ENCODE measurements at regions not wholly inside any gene's neighbourhood (a gene's known extent, or its start where the extent isn't known, plus 50 kb on each side); places are given as distances from the start of the nearest gene placed in this dataset.

- no peaks in the 10 kb centered on the region for H3K36me3 ChIP-seq
- peak overlapping the region in 1 of 11 experiments; percentile 3; a peak in 1 of 22 replicates for H3K4me2 ChIP-seq
- no peaks in the 10 kb centered on the region for H3K27me3 ChIP-seq
- no peak for TF ChIP-seq Cebpa-rat (IDR thresholded peaks at IDR 0.05)
- no peak overlapping the region for H3K4me3 ChIP-seq
- H3K9me3 ChIP-seq (replicated peaks in 1 of 11), result peaks cover 0 to 6% (median 0%) of the 10 kb centered on the region in 11 experiments; a peak in 1 of 22 replicates
- no peak overlapping the region for H3K27ac ChIP-seq
- no peaks in the 10 kb centered on the region for H4K20me1 ChIP-seq
- H3K9ac ChIP-seq, result no peak overlapping the region
- no peaks in the 10 kb centered on the region for H3K4me1 ChIP-seq
Observed at GRCh38 chr3:147914532-147914931, 505.4 kb downstream of the ZIC1 start.

DNA sequence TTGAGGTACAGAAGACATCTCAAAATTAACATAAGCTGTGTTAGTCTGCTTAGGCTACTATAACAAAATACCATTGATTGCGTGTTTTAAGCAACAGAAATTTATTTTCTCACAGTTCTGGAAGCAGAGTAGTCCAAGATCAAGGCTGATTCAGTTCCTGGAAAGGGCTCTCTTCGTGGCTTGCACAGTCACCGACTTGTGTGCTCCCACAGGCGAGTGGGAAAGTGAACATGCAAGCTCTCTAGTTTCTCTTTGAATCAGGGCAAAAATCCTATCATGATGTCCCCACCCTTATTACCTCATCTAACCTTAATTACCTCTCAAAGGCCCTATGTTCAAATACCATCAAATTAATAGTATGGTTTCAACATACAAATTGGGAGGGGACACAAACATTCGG lies 505.9 kb downstream of the ZIC1 start:
- Histone ChIP-seq H4K20me1 (no peaks in the 10 kb centered on the region), H3K27me3 (no peaks in the 10 kb centered on the region), H3K4me1 (no peaks in the 10 kb centered on the region), H3K27ac (no peak overlapping the region), H3K36me3 (no peaks in the 10 kb centered on the region), H3K9me3 (replicated peaks in 1 of 11) (peaks cover 0 to 6% (median 0%) of the 10 kb centered on the region in 11 experiments; a peak in 1 of 22 replicates), H3K4me3 (no peak overlapping the region), H3K4me2 (peak overlapping the region in 2 of 11 experiments; percentile 3 to 29; a peak in 2 of 22 replicates), H3K9ac (no peak overlapping the region)
- TF ChIP-seq Cebpa-rat (IDR thresholded peaks at IDR 0.05), result no peak

DNA sequence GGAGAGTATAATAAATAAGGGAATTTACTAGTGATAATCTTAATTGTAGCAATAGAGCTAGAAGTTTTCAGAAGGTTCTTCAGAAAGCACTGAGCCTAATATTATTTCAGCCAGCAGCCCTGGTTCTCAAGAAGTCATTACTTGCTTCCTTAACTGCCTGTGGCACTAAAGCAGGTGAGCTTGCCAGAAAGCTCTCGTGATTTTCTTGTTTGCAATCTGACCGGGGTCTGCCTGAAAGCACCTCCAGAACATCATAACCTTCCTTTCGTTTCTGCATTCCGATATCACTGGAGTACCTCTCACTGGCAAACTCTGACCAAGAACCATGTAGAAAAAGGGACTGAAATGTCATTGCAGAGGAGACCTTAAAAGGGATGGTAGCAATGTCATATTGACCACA lies 510.3 kb downstream of the ZIC1 start:
- Histone ChIP-seq H3K4me1 (no peaks in the 10 kb centered on the region), H3K27ac (no peak overlapping the region), H3K4me2 (no peak overlapping the region), H3K4me3 (no peak overlapping the region), H3K27me3 (no peaks in the 10 kb centered on the region), H3K36me3 (no peaks in the 10 kb centered on the region), H3K9me3 (replicated peaks in 1 of 11) (no peaks in the 10 kb centered on the region), H3K9ac (no peak overlapping the region), H4K20me1 (no peaks in the 10 kb centered on the region)
- TF ChIP-seq Cebpa-rat (IDR thresholded peaks at IDR 0.05), result no peak

DNA sequence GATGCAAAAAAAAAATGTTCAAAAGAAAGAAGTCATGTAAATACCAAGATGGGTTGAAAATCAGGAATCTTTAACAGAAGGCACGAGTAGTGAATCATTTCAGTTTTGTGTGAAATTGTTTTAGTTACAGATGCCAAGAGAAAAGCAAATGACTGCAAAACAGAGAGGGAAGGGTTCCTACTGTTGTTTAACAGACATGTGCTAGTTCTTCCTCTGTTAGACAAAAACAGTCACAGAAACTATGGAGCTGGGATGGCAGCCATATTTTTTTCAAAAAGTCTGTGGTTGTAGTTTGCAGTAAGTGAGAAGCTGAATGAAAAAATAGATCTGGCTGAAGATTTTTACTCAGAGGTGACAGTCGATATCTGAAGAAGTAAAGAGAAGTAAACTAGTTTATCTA lies 511.9 kb downstream of the ZIC1 start:
- TF ChIP-seq Cebpa-rat (IDR thresholded peaks at IDR 0.05), result no peak
- Histone ChIP-seq H3K9ac (no peak overlapping the region), H4K20me1 (no peaks in the 10 kb centered on the region), H3K9me3 (replicated peaks in 1 of 11) (no peaks in the 10 kb centered on the region), H3K4me2 (no peak overlapping the region), H3K27ac (no peak overlapping the region), H3K4me3 (no peak overlapping the region), H3K36me3 (no peaks in the 10 kb centered on the region), H3K4me1 (no peaks in the 10 kb centered on the region), H3K27me3 (no peaks in the 10 kb centered on the region)

DNA sequence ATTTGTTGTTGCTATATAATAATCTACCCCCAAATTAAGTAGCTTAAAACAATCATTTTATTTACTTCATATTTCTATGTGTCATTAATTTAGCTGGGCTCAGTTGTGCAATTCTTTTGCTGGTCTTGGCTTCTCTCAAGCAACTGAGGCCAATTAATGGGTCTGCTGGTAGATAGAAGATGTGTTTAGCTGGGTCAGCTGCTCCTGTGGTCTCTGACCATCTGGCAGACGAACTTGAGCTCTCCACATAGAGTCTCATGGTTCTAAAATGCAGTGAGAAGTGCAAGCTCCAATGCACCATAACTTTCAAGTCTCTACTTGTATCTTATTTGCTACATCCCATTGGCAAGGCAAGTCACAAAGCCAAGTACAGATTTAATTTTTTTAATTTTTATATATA lies 515.6 kb downstream of the ZIC1 start:
- no peak overlapping the region for H3K27ac ChIP-seq
- TF ChIP-seq Cebpa-rat (IDR thresholded peaks at IDR 0.05), result no peak
- no peak overlapping the region for H3K9ac ChIP-seq
- H3K4me3 ChIP-seq, result no peak overlapping the region
- no peaks in the 10 kb centered on the region for H3K27me3 ChIP-seq
- no peak overlapping the region for H3K4me2 ChIP-seq
- H3K36me3 ChIP-seq, result no peaks in the 10 kb centered on the region
- no peaks in the 10 kb centered on the region for H3K4me1 ChIP-seq
- H3K9me3 ChIP-seq (replicated peaks in 1 of 11), result no peaks in the 10 kb centered on the region
- H4K20me1 ChIP-seq, result no peaks in the 10 kb centered on the region

GRCh38 chr3:147925272-147925671 lies 516.1 kb downstream of the ZIC1 start:
- no peak overlapping the region for H3K9ac ChIP-seq

DNA sequence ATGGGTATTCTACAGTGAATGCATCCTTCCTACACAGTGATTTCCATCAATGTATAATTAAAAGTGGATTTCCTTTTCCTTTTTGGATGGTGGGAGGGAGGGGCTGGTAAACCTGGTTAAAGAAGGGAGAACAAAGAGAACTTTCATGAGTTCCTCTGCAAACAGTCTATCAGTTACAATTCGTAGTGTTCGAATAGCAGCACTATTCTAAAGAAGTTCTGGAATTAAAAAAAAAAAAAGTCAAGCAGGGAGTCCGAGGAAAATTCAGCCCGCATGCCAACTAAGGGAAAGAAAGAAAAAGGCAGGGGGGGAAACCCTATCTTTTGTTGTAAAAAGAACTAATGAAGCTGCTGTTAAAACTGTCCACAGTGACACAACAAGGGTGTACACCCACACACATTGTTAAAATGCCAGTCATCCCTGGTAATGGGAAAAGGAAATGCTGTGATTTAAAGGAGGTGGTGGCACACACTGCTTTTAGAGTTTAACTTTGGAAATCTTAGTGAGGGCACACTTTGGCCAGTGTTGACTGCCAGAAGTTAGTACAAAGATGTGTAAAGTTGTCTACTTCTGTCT lies 521.2 kb downstream of the ZIC1 start:
- TF ChIP-seq Cebpa-rat (IDR thresholded peaks at IDR 0.05), result no peak
- no peak overlapping the region for H3K9ac ChIP-seq
- no peak overlapping the region for H3K4me2 ChIP-seq
- H3K27me3 ChIP-seq, result no peaks in the 10 kb centered on the region
- H3K27ac ChIP-seq, result no peak overlapping the region
- no peaks in the 10 kb centered on the region for H3K9me3 ChIP-seq (replicated peaks in 1 of 11)
- no peaks in the 10 kb centered on the region for H4K20me1 ChIP-seq
- no peak overlapping the region for H3K4me3 ChIP-seq
- no peaks in the 10 kb centered on the region; a peak in 1 of 20 replicates for H3K4me1 ChIP-seq
- H3K36me3 ChIP-seq, result no peaks in the 10 kb centered on the region

More at GRCh38 chr3:147925272-147925671, 516.1 kb downstream of the ZIC1 start:
- no peak overlapping the region for H3K27ac ChIP-seq
- H3K4me3 ChIP-seq, result no peak overlapping the region
- H4K20me1 ChIP-seq, result no peaks in the 10 kb centered on the region
- H3K27me3 ChIP-seq, result no peaks in the 10 kb centered on the region
- no peaks in the 10 kb centered on the region; a peak in 1 of 20 replicates for H3K4me1 ChIP-seq
- no peak overlapping the region for H3K4me2 ChIP-seq
- H3K36me3 ChIP-seq, result no peaks in the 10 kb centered on the region
- no peaks in the 10 kb centered on the region for H3K9me3 ChIP-seq (replicated peaks in 1 of 11)
- no peak for TF ChIP-seq Cebpa-rat (IDR thresholded peaks at IDR 0.05)

- TF ChIP-seq Cebpa-rat (IDR thresholded peaks at IDR 0.05), result no peak
- H3K27me3 ChIP-seq, result no peaks in the 10 kb centered on the region
- no peaks in the 10 kb centered on the region for H3K36me3 ChIP-seq
- H3K9ac ChIP-seq, result no peak overlapping the region
- H3K9me3 ChIP-seq (replicated peaks in 1 of 11), result no peaks in the 10 kb centered on the region
- H3K4me2 ChIP-seq, result no peak overlapping the region
- no peaks in the 10 kb centered on the region for H4K20me1 ChIP-seq
- H3K27ac ChIP-seq, result no peak overlapping the region
- H3K4me3 ChIP-seq, result no peak overlapping the region
- H3K4me1 ChIP-seq, result no peaks in the 10 kb centered on the region; a peak in 1 of 20 replicates
Observed at GRCh38 chr3:147934451-147935180, 525.5 kb downstream of the ZIC1 start.

DNA sequence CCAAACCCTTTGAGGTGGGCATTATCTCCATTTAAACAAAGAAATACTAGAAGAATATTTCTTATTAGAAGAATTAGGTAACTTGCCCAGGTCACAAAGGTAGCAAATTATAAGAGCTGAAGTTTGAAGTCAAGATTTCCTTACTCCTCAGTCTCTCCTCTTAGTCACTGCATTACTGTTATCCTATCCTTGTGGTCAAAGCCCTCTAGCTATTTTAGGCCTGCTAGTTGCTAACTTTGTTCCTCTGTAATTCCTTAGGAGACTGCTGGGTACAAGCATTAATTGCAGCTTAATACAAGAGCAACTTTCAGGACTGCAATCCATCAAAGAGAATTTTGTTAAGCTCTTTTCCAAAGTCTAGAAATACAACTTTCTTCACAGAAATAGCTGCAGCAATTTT lies 528.2 kb downstream of the ZIC1 start:
- Histone ChIP-seq H3K9ac (no peak overlapping the region), H3K27ac (no peak overlapping the region), H3K9me3 (replicated peaks in 1 of 11) (no peaks in the 10 kb centered on the region), H4K20me1 (no peaks in the 10 kb centered on the region), H3K4me3 (no peak overlapping the region), H3K27me3 (no peaks in the 10 kb centered on the region), H3K4me1 (no peaks in the 10 kb centered on the region), H3K4me2 (no peak overlapping the region), H3K36me3 (no peaks in the 10 kb centered on the region)
- TF ChIP-seq Cebpa-rat (IDR thresholded peaks at IDR 0.05), result no peak

DNA sequence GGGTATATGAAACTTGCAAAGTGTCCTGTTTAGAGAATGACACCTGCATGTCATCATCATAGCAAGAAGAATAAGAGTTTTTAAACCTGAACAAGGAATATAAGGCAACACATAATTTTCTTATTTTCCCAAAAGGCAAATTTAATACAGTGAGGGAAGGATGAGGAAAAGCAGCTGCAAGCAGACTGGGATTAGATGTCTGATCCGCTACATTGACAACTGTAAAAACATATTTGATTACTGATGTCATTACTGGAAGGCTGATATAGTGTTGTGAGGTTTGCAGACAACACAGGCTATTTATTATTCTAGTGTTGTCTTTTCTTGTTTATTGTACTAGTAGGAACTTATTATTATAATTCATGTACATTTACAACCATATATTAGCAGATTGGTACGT lies 528.7 kb downstream of the ZIC1 start:
- Histone ChIP-seq H3K4me3 (no peak overlapping the region), H3K27me3 (no peaks in the 10 kb centered on the region), H3K4me2 (no peak overlapping the region), H3K9ac (no peak overlapping the region), H3K9me3 (replicated peaks in 1 of 11) (no peaks in the 10 kb centered on the region), H4K20me1 (no peaks in the 10 kb centered on the region), H3K27ac (no peak overlapping the region), H3K4me1 (no peaks in the 10 kb centered on the region), H3K36me3 (no peaks in the 10 kb centered on the region)
- no peak for TF ChIP-seq Cebpa-rat (IDR thresholded peaks at IDR 0.05)
